WERI-Rb-1 (cell line): ENCODE measurements at regions not wholly inside any gene's neighbourhood (a gene's known extent, or its start where the extent isn't known, plus 50 kb on each side); places are given as distances from the start of the nearest gene placed in this dataset.
"Not testable (repeated sequence)": the region's sequence is repeated elsewhere in the genome, so short reads cannot be mapped to it uniquely, and the experiment has no call there.

ENCODE experiments used
- DNase-seq: peaks from one replicate; pipeline ENCODE4 v3.0.0-alpha.2; 2020
- H3K27ac ChIP-seq: fragments of 250-450 bp; sonication (Bioruptor Pico); 2 replicates; pipeline ENCODE4 v1.5.1; 2020; ENCODE audit warnings: mild to moderate bottlenecking, moderate library complexity
- H3K27me3 ChIP-seq: fragments of 250-450 bp; sonication (Bioruptor Pico); 2 replicates; pipeline ENCODE4 v1.5.1; 2021; ENCODE audit warnings: mild to moderate bottlenecking, low read depth, moderate library complexity; ENCODE audit not compliant: insufficient read depth, severe bottlenecking
- H3K36me3 ChIP-seq: fragments of 250-450 bp; sonication (Bioruptor Pico); 2 replicates; pipeline ENCODE4 v1.5.1; 2020; ENCODE audit warnings: mild to moderate bottlenecking, moderate library complexity
- H3K4me3 ChIP-seq: 2 replicates; pipeline ENCODE4 v1.5.1; 2011; ENCODE audit warnings: low read depth, mild to moderate bottlenecking, control low read depth, low read length
- H3K9me3 ChIP-seq: fragments of 250-450 bp; sonication (Bioruptor Pico); 2 replicates; pipeline ENCODE4 v1.5.1; 2021; ENCODE audit warnings: mild to moderate bottlenecking, moderate library complexity; ENCODE audit not compliant: severe bottlenecking
- CTCF ChIP-seq: IDR thresholded peaks from 2 replicates; pipeline ENCODE4 v1.5.1; 2011; ENCODE audit warnings: low read depth, mild to moderate bottlenecking, control low read depth, inconsistent platforms, low read length

DNA sequence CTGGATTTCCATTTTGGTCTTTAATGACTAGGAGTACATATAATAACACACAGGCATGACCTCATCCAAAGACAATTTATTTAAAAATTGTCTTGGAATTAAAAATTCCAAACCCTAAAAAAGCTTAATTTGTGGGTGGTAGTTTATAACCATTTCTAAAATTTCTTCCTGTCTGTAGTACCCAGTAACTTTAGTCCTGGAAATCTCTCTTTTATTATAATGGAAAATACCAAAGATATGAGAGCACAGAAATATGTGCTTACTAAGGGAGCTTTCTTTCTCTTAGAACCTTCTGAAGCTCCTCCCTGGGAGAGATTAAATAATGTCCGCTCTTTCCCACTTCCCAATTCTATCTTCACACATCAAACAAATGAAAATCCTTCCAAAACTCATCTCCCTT, 70.5 kb upstream of the PRL start:
- H3K36me3 ChIP-seq: no peaks in the 10 kb centered on the region
- no peaks in the 10 kb centered on the region for H3K27me3 ChIP-seq
- peaks cover 3% of the 10 kb centered on the region for H3K9me3 ChIP-seq
- no peak overlapping the region for H3K4me3 ChIP-seq
- TF ChIP-seq CTCF: no peak
- no peak for DNase-seq
- H3K27ac ChIP-seq: no peak overlapping the region

DNA sequence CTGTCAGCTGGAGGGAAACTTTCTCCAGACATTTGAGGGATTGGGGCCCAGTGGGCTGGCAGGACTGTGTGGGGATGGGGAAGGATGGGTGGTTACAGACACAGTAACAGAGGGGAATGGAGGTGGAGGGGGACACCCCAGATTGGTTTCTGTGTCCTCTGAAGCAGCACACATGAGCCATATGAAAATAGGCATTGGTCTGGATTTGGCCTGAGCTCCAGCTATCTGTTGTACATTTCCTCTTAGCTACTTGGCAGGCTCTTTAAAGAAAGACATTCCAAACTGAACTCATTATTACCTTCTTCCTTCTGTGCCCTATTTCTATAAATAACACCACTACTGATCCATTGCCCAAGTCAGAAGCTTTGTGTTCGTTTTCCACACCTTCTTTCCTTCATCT, 72.0 kb upstream of the PRL start:
- DNase-seq: no peak
- H3K27ac ChIP-seq: no peak overlapping the region
- no peak for TF ChIP-seq CTCF
- no peaks in the 10 kb centered on the region for H3K27me3 ChIP-seq
- no peaks in the 10 kb centered on the region for H3K36me3 ChIP-seq
- no peak overlapping the region for H3K4me3 ChIP-seq
- H3K9me3 ChIP-seq: peaks cover 3% of the 10 kb centered on the region

GRCh38 chr6:22372922-22373321, 76.1 kb upstream of the PRL start:
- H3K4me3 ChIP-seq: no peak overlapping the region
- H3K27me3 ChIP-seq: no peaks in the 10 kb centered on the region
- TF ChIP-seq CTCF: no peak
- no peak for DNase-seq
- H3K27ac ChIP-seq: no peak overlapping the region
- no peaks in the 10 kb centered on the region for H3K36me3 ChIP-seq
- peaks cover 3% of the 10 kb centered on the region for H3K9me3 ChIP-seq

DNA sequence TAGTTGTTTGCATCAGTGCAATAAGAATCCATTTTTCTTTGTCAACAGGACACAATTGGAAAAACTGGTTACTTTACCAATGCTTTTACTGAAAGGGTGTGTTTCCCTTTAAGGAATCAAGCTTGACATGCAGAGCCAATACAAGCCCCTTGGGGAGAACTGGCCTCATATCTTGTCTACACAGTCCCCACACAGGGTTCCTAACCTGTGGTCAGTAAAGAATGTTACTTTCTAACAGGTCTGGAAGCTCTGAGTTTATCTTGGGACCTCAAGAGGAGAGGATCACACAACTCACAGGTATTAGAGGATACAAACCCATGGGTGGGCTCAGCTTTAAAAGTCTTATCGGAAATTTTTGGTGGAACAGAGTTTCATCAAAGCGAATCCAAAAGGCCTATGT, 78.1 kb upstream of the PRL start:
- H3K9me3 ChIP-seq, H3K27me3 ChIP-seq, H3K4me3 ChIP-seq, DNase-seq, H3K36me3 ChIP-seq, H3K27ac ChIP-seq: not testable (repeated sequence)

DNA sequence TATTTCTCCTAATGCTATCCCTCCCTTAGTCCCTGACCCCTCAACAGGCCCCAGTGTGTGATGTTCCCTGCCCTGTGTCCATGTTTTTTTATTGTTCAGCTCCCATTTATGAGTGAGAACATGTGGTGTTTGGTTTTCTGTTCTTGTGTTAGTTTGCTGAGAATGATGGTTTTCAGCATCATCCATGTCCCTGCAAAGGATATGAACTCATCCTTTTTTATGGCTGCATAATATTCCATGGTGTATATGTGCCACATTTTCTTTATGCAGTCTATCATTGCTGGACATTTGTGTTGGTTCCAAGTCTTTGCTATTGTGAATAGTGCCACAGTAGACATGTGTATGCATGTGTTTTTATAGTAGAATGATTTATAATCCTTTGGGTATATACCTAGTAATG, 79.5 kb upstream of the PRL start:
- not testable (repeated sequence) for H3K9me3 ChIP-seq, H3K4me3 ChIP-seq, DNase-seq, H3K27ac ChIP-seq, H3K36me3 ChIP-seq, H3K27me3 ChIP-seq

DNA sequence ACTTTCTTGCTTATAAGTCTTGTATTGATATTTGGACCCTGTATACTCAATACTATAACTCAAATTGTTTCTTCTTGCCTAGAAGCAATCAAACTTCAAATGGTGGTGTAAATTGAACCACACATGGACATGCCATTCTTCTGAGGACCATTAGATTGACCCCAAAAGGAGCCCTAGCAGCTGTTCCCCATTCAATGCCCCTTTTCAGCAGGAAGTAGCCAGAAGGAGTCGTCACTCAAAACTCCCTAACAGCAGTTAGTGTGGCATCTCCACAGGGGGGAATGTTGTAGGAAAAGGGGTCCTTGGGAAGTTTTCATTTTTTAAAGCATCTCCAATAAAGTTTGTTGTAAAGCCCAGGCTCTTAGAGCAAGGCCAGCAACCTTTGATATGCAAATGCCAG, 81.7 kb upstream of the PRL start:
- not testable (repeated sequence) for DNase-seq, H3K27me3 ChIP-seq, H3K9me3 ChIP-seq, H3K27ac ChIP-seq, H3K4me3 ChIP-seq, H3K36me3 ChIP-seq

- TF ChIP-seq CTCF: no peak
- H3K27ac ChIP-seq: no peak overlapping the region
- no peaks in the 10 kb centered on the region for H3K9me3 ChIP-seq
- H3K27me3 ChIP-seq: no peaks in the 10 kb centered on the region
- DNase-seq: no peak
- H3K36me3 ChIP-seq: no peaks in the 10 kb centered on the region
- no peak overlapping the region for H3K4me3 ChIP-seq
Measured at GRCh38 chr6:22380236-22380635, 83.4 kb upstream of the PRL start.
